Femur (tissue), 1 donor: ENCODE measurements at regions not wholly inside any gene's neighbourhood (a gene's known extent, or its start where the extent isn't known, plus 50 kb on each side); places are given as distances from the start of the nearest gene placed in this dataset.

ENCODE experiments used
- DNase-seq: peaks from one replicate; pipeline ENCODE4 v3.0.0-alpha.2; 2017

DNA sequence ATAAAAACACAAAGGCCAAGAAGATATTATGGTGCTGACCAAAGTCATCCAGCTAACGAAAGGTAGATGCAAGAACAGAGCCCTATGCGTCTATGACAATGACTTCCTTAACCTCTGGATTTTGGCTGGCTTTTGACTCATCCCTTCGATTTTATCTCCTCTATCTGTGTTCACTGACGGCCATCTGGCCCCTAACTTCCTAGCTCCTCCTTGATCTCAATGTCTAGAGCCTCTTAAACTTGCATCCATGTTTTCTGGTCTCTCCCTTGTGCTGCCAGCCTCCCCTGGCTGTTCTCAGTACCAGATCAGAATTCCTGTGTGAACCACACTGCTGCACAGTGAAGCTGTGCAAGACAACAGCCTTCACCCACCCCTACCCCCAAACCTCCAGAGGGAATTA is 452.9 kb downstream of the UTRN start:
- no peak for DNase-seq

DNA sequence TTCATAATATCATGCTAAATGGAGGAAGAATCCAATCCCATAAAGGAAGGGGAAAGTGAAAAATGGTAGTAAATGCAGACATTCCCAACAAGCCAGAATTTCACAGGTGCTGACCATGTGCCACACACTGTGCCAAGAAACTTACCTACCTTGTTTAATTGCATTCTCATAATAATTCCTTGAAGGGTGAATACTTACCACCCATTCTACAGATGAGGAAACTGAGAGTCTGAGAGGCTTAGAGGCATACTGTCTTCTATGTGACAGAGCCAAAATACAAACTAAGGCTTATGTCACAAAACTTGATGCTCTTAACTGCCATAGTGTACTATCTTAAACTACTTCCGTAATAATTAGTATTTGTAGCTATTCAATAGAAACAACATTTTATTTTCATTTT is 454.7 kb downstream of the UTRN start:
- DNase-seq = no peak

DNA sequence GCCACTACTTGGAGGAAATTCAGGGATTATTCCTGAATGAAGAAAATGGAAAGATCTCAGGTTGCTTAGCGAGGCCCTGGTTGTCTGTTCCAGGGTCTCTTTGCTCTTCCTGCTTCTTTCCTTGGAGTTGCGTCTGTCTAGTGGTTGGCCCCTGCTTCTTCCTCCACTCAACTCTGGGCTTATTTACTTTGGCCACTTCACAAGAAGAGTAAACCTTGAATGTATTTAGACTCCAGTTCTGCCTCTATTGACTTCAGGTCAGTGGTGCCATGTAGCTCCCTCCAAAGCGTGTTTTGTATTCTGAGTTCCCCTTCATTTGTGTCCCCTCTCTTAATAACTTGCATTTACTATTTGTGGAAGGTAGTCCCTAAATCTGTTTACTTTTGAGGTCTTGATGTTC is 456.5 kb downstream of the UTRN start:
- no peak for DNase-seq

DNA sequence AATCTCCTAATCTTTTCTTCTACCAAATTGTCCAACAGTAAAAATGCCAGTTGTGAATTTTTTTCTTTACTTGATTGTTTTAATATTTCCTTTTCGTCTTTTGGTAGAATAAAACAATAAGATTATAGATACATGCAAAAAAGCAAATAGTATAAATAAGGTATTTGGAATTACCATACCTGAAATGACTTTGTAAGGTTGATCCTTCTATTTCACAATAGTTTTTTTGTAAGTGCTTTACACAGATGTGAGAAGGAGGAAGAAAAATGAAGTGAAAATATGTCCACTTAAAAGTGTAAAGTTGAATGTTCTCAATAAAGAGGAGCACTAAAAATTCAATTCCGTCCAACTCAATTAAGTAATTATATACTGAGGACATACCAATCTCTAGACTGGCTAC is 457.6 kb downstream of the UTRN start:
- no peak for DNase-seq

DNA sequence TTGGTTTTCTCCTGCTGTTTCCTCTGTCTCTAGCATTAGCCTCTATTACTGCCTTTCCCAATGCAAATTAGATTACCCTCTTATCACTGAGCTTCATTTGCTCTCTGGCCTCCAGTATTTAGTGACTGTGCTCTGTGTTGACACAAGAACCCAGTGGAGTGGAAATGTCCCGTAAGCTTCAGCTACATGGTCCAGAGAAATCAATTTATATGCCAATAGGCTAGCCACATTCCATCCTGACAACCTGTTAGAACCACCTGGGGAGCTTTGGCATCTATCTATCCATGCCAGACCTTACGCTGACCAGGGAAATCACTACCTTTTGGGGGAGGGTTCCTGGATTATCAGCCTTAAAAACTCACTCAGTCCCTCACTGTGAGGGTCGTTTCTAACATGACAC is 459.6 kb downstream of the UTRN start:
- DNase-seq = no peak

DNA sequence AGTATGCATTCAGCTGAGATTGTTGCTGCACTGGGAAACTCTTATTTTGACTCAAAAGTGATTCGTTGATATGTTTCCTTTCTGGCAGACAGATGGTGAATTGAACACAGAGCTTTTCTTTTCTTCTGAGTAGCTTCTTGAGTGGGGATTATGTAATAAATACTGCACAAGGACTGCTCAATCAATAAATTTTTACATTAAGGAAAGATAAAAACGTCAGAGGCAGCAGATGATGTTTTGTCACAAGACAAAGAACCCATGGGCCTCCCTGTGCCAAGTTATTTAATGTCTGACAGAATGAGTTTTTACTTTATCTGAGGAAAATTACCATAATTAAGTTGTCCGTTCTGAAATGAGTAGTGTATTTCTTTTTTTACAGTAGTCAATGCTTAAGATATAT is 460.3 kb downstream of the UTRN start:
- DNase-seq = no peak

DNA sequence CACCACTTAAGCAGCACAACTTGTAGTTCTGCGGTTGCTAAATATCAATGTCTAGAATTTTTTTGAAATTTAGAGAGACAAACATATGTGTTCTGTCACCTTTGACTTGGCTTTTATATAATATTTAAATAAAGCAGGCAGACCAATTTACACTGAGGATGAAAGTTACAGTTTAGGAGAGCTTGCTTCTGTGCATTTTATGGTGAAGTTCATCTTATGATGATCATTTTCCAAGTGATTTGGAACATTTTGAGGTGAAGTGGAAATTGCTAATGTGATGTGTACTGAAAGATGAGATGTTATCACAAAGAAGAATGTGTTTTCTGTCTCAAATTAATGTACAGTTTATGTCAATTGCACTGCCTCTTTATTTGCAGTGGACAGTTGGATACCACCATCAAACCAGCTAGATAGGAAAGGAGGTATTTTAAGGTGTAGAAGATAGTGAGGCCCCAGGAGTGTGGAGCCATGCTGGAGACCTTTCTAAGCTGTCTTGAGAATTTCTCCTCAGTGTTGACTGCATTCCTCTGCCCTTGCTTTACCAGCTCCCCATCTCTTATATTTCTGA is 461.9 kb downstream of the UTRN start:
- no peak for DNase-seq

DNA sequence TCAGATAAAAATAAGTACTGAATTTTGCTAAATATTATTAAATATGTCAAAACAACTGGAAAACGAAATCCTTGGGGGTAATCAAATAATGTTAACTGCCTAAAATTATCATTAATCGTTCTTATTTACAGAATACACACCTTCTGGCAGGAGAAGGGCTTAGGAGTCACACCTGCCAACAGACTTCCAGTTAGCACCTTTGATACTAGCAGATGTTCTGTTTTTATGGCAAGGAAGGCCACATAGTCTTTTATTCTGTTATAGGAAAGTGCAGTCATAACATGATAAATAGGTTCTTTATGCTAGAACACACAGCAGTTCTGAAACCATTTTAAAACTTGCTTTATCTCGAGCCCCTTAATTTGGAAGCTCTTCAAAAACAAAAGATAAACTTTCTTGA is 464.1 kb downstream of the UTRN start:
- DNase-seq = no peak

DNA sequence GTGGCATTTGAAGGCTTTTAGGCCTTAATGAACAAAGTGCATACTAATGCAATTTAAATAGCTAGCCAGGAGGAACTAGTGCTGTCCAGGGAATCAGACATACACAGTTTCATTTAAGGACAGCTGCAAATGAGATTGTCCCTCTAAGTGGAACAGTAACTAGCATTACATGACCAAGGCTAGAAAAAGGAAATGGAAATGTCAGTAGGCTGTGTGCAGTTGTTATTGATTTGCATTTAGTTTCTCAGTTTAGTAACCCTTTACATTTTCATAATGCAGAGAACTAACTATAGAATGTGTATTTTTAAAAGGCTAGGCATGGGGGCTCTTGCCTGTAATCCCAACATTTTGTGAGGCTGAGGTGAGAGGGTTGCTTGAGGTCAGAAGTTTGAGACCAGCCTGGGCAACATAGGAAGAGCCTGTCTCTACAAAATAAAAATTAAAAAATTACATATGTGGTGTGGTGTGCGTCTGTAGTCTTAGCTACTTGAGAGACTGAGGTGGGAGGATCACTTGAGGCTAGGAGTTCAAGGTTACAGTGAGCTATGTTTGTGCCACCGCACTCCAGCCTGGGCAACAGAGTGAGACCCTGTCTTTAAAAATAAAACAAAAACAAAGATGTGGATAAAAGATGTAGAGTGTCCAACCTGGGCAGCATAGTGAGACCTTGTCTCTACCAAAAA is 468.0 kb downstream of the UTRN start:
- DNase-seq = no peak

DNA sequence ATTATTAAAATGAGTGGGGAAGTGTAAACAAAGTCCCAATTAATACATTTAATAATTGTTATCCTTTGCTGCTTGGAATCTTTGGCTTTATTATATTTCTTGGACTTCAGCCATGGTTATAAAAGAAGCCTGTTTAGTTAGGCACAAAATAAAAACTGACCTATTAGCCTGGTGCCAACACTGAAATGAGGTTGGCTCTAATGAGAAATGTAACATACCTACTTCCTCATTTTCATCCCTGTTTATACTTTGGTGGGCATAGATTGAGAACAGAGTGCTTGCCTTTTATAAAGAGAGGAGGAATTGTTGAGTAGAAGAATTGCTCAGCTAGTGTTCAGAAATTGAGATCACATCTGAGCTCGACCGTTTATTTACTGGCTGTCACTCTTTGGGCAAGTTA is 471.3 kb downstream of the UTRN start:
- no peak for DNase-seq

DNA sequence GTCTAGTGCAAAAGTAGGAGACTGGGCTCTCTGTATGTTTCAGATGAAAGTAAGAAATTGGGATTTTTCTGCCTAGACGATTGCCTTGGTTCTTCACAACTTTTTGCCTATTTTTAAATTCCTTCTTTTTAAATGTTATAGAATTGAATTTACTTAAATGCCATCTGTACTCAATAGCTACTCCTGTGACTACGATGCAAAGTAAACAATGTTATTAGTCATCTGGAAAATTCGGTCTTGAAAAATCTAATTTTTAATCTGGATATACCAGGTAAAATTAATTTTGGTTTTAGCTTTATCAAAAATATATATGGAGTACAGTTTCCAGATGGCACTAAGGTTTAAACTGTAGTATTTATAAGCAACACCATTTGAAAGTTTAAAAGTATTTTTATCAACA is 472.2 kb downstream of the UTRN start:
- DNase-seq = no peak

DNA sequence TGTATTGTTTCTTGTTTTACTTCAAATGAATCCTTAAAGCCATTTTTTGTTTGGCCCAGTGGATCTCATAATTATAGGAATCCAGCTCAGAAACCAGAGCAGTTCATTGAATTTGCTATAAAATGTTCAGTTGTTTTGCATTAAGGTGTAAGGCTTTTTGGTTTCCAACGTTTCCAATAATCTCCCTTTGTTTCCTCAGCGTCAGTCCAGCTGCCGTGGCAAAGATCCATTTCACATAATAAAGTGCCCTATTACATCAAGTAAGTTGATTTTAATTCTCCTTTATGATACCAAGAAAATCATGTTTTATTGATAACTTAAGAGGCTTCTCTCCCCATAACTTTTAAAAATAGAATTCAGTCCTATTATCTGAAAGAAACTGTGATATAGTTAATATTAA is 472.6 kb downstream of the UTRN start:
- no peak for DNase-seq

DNA sequence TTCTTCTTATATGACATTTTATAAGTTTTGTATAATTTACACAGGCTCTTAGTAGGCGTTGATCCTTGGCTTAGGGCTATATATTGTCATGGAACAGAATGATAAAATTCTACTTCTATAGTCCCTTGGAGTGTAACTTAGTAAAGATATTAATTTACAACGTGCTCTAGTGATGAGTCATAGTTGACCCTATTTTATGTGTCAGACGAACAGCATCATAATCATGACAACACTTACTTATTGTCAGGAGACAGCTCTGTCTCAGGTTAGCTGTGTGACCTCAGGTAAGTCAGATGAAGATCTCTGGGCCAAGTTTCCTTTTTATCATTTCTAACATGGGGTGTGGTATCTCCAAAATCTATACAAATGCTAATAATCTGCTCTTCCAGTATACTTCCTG is 473.5 kb downstream of the UTRN start:
- no peak for DNase-seq

DNA sequence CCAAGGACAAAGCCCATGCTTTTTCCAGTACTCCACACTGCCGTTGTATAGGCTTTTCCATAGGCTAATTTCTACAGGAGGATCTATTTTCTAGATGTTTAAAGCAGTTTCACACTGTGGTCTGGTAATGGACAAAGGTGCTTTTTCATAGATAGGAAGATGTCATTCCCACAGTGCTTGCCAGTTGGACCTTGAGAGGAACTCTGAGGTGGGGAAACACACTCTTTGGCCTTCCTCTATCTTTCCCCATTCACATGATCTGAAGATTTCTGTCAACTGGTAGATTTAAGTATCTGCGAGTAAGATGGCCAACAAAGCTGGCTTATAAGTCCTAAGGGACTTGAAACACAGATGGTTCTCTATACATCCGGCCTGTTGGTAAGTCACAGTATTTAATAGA is 477.3 kb downstream of the UTRN start:
- DNase-seq = no peak

DNA sequence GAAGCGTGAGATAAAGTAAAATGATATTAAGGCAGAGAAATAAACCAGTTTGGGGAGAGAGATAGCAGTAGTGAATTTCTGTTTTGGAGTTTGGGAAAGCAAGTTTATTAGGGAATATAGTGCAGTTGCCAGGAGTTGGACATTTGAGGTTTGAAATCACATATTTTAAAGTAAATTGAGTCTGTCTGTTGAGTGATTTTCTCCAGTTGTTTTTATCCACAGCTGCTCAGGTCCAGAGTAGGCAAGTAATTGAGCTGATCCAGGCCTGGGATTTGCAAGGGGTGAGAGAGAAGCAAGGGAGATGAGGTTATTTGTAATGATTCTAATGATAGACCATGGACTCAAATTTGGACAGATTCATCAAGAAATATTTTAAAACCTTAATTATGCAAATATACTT is 481.9 kb downstream of the UTRN start:
- no peak for DNase-seq

DNA sequence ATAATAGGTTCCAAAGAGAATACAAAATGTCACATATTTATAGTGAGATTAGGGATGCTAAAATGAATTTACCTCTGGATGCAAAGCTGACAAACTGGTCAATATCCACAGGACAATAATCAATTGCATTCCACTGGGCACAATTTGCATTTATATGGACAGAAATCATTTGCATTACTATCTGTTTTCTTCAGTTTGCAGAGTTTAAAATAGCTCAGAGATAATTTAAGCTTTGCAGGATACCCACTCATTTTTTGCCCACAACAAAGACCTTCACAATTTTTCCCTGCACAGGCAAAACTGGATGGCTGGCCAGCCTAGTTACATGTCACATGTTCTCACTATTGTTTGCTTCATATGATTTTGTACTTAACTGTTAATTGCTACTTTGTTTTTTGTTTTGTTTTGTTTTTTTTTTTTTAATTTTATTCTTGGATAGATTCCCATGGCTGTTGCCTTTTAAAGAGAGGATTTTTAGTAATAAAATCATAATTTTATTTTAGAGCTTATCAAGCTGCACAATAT is 483.5 kb downstream of the UTRN start:
- DNase-seq = no peak

DNA sequence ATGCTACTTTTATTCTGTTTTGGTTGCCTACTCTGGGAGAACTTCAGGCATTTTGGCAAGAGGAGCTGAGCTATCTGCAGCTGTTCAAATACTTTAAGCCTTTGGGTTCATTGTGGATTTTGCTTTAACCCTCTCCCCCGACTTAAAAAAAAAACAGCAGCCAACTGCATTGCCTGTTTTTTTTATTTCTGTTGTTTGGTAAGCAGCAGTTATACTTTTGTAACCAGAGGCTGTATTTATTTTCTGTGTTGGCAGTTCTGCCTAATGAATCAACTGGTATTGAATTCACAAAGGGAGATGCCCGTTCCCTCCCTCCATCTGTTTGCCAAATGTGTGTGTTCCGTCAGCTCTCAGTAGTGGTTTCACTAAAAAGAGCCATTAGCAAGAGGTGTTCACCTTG is 484.0 kb downstream of the UTRN start:
- no peak for DNase-seq

DNA sequence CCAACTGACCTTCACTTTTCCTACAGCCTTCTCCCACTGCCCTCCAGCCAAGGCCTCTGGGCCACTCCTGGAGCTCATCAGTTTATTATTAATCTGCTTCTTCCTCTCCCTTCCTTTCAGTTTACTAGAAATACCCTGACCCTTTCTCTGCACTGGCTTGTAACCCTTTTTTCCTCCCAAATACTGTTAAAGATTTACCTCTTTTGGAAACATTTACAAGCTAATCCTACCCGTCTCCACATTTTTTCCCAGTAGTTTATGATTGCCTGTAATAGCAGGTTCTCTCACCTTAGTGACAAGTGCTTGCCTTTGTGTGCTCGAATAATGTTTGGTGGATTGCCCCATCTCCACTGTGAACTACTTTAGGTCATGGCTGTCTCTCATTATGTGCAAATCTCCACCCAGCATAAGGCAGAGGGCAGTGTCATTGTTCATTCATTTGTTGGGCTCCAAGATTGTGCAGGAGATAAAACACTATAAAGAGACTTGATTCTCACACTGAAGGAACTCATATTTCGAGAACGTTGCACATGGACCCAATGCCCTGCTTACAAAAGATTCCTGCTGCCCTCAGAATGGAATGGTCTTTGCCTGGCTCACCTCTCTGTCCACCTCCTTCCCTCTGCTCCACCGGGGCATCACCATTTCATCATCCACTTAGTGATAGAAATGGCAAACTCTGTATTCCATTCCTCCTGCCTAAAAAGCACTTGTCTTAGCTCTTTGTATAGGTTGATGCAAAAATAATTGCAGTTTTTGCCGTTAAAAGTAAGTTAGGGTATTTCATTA is 491.1 kb downstream of the UTRN start:
- no peak for DNase-seq

DNA sequence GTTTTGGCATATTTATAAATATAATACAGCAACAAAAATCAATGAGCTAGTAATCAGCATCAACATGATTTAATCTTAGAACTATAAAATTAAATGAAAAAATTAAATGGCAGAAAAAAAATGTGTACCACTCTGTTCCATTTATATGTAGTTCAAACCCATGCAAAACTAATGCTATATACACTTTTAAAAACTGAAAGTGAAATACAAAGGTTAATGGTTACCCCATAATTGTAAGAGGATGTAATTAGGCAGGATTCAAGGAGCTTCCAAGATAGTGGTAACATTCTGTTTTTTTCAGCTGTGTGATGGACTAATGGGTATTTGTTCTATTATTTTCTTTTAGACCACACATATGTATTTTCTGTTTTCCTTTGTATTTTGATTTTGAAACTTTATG is 492.1 kb downstream of the UTRN start:
- no peak for DNase-seq

DNA sequence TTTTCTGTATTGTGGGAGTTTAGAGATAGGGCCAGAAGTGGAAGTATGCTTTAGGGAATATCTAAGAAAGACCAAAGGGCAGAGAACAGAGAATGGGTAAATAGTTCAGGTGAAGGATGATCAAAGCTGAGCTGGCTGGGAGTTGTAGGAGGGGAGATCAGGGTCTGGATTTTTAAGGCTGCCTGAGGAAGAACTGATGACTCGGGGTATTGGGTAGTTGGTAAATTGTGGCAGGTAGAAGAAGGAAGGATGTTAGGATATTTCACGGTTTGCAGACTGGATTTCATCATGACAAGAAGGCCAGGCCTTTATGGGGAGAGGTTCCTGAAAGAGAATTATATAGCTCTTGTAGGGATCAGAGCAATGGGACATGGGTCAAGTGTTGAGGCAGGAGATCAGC is 492.9 kb downstream of the UTRN start:
- no peak for DNase-seq

DNA sequence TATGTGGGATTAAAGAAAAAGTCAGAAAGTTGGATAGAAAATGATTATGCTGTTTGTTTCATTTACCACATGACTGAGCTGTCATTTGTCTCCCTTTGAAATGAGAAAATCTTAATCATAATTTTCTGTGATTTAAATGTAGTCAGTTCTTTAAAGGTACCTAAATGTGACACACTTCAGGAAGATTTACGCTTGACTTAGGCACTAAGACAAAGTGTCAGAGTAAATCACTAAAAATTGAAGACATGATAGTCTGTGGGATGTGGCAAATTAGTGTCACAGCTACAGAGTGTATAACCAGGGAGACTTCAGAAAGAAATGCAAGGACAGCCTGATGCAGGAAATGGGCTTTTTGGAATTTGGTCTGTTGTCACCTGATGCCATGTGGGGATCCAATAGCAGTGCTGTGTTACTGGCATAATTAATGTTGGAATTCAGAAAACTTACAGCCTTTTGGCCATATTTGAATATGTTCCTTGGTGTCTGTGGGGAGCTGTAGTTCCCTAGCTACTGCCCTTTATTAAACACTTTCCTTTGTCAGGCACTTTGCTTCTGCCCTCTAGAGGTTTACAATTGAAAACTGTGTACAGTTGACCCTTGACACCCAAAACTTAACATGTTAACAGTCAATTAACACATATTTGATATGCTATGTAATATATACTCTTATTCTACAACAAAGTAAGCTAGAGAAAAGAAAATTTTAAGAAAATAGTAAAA is 493.8 kb downstream of the UTRN start:
- DNase-seq = no peak

DNA sequence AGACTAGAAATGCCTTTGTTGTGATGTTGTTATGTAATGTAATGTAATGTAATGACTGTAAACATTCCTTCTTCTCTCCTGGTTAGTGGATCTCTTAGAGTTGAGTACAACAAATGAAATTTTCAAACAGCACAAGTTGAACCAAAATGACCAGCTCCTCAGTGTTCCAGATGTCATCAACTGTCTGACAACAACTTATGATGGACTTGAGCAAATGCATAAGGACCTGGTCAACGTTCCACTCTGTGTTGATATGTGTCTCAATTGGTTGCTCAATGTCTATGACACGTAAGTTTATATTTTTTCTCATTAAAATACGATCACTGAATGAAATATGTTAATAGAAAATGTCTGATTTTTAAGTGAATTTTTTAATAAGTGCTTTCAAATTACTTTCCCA is 496.7 kb downstream of the UTRN start:
- DNase-seq = no peak

DNA sequence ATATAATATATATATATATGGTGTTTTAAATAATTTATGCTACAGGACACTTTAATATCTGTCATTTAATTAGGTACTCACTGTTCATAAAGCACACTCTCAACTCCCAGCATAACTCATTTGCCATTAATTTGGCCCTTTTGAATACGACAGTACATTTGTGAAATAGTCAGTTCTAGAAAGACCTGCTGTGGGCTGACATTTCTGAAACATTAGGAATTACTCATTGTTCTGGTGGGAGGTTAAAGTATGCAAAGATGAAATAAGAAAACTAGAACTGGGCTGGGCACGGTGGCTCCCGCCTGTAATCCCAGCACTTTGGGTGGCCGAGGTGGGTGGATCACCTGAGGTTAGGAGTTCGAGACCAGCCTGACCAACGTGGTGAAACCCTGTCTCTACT is 497.5 kb downstream of the UTRN start:
- no peak for DNase-seq

DNA sequence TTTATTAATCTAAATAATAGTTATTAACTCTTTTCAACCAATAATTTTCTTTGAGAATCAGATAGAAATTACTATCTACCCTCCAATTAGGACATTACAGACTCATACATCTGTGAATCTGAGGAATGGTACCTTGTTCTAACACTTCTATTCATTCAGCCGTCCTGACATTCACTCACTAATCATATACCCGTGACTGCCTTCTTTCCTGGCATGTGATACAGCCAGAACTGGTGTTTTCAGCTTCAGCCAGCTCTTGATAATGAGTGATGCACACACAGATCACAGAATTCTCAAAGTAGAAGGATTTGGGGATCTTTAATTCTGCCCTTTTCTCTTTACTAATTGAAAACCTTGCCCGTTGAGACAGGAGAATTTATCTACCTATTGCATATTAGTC is 499.9 kb downstream of the UTRN start:
- no peak for DNase-seq
